GM19468 (cell line): ENCODE measurements at regions not wholly inside any gene's neighbourhood (a gene's known extent, or its start where the extent isn't known, plus 50 kb on each side); places are given as distances from the start of the nearest gene placed in this dataset.
"Not testable (repeated sequence)": the region's sequence is repeated elsewhere in the genome, so short reads cannot be mapped to it uniquely, and the experiment has no call there.

Experiments
- ATAC-seq: cut with Tn5 transposase; IDR thresholded peaks from one replicate; pipeline ENCODE4 v1.9.1; 2021; ENCODE audit warnings: mild to moderate bottlenecking, moderate library complexity, moderate number of reproducible peaks; ENCODE audit not compliant: unreplicated experiment; ENCODE audit errors: extremely low read depth

GRCh38 chr9:106451223-106451622 lies 411.7 kb upstream of the ZNF462 start:
- ATAC-seq: no peak

- ATAC-seq: no peak
These were observed 406.4 kb upstream of the ZNF462 start for GRCh38 chr9:106456581-106456980.

GRCh38 chr9:106467113-106467864 lies 395.7 kb upstream of the ZNF462 start:
- ATAC-seq: no peak

GRCh38 chr9:106467865-106468164 lies 395.2 kb upstream of the ZNF462 start:
- no peak for ATAC-seq

- no peak for ATAC-seq
These were observed 394.5 kb upstream of the ZNF462 start for GRCh38 chr9:106468431-106468830.

GRCh38 chr9:106478312-106478711 lies 384.7 kb upstream of the ZNF462 start:
- ATAC-seq: no peak

- ATAC-seq: no peak
These were observed 384.2 kb upstream of the ZNF462 start for GRCh38 chr9:106478727-106479126.

- ATAC-seq: no peak
These were observed 383.3 kb upstream of the ZNF462 start for GRCh38 chr9:106479679-106480078.

GRCh38 chr9:106481013-106481609 lies 381.9 kb upstream of the ZNF462 start:
- no peak for ATAC-seq

- no peak for ATAC-seq
These were observed 380.2 kb upstream of the ZNF462 start for GRCh38 chr9:106482733-106483132.

- ATAC-seq: no peak
These were observed 376.3 kb upstream of the ZNF462 start for GRCh38 chr9:106486685-106487084.

GRCh38 chr9:106487266-106487665 lies 375.7 kb upstream of the ZNF462 start:
- no peak for ATAC-seq

- not testable (repeated sequence) for ATAC-seq
These were observed 370.8 kb upstream of the ZNF462 start for GRCh38 chr9:106492126-106492525.

- no peak for ATAC-seq
These were observed 362.8 kb upstream of the ZNF462 start for GRCh38 chr9:106500171-106500570.

- ATAC-seq: not testable (repeated sequence)
These were observed 361.8 kb upstream of the ZNF462 start for GRCh38 chr9:106501210-106501609.

- ATAC-seq: no peak
These were observed 360.0 kb upstream of the ZNF462 start for GRCh38 chr9:106502930-106503329.

GRCh38 chr9:106503759-106504158 lies 359.2 kb upstream of the ZNF462 start:
- no peak for ATAC-seq

- ATAC-seq: no peak
These were observed 336.2 kb upstream of the ZNF462 start for GRCh38 chr9:106526716-106527204.

GRCh38 chr9:106528158-106528557 lies 334.8 kb upstream of the ZNF462 start:
- ATAC-seq: no peak

- ATAC-seq: no peak
These were observed 333.4 kb upstream of the ZNF462 start for GRCh38 chr9:106529616-106530015.

- ATAC-seq: no peak
These were observed 331.5 kb upstream of the ZNF462 start for GRCh38 chr9:106531491-106531890.
